ENCODE measurements at regions not wholly inside any gene's neighbourhood (a gene's known extent, or its start where the extent isn't known, plus 50 kb on each side); places are given as distances from the start of the nearest gene placed in this dataset.
A peak's percentile ranks its signal among the peaks of the same experiment; 100 is the strongest.

- no peak for DNase-seq
Observed at GRCh38 chr4:124803026-124803425, 90.5 kb upstream of the ANKRD50 start.

DNA sequence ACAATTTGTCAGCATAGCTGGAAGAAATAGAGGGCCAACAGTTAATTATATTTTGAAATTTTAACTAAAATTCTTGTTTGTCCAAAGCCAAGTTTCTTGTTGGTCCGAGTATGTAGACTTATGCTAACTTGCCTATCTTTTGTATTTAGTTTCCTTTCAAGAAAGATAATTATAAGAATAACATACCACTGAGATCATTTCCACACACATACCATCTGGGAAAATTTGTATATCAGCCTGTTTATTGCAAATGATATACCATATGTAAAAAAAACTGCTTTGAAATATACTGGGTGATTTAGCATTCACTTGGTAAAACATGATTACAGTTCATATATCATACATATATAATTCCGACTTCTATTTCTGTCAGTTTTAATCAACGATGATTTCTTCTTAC, 84.7 kb upstream of the ANKRD50 start:
- no peak for DNase-seq

GRCh38 chr4:124790471-124790870, 77.9 kb upstream of the ANKRD50 start:
- DNase-seq: no peak

GRCh38 chr4:124786634-124787033, 74.1 kb upstream of the ANKRD50 start:
- no peak for DNase-seq

DNA sequence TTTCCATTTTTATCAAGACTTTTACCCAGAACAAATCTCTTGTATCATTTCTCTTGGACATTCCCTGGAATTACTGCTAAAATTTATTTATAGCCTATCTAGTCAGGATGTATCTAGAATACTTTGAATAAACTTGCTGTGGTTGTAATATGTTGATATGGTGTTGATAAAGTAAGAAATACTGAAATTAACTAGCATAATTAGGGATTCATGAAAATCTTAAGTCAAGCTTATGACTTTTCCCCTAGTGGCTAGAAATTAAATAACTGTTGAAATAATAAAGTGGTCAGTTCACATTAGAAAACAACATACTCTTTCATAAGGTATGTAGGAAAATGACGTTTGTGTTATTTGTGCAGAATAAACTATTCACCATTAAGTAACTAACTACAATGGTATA, 73.1 kb upstream of the ANKRD50 start:
- DNase-seq: no peak

- peak; percentile 75 for DNase-seq
Observed at GRCh38 chr4:124783847-124784246, 71.3 kb upstream of the ANKRD50 start.

GRCh38 chr4:124777007-124777406, 64.5 kb upstream of the ANKRD50 start:
- no peak for DNase-seq

- no peak for DNase-seq
Observed at GRCh38 chr4:124768596-124769365, 56.2 kb upstream of the ANKRD50 start.

DNA sequence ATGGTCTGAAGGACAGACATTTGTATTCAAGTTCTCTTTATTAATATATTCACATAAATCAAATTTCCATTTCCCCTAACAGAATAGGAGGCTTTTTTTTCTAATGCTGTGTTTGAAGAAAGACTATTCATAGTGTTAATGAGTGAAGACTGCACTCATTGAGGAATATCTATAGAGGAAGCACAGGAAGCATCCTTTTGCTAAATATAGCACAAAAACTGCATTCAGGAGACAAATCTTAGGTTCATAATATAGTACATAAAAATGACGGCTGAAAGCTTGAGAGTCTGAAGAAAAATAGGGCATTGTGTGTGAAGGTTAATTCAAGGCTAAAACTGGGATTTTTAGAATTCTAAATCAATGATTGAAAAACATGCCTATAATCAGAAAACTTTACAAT, 50.4 kb upstream of the ANKRD50 start:
- DNase-seq: no peak
